ENCODE measurements at regions not wholly inside any gene's neighbourhood (a gene's known extent, or its start where the extent isn't known, plus 50 kb on each side); places are given as distances from the start of the nearest gene placed in this dataset.

DNA sequence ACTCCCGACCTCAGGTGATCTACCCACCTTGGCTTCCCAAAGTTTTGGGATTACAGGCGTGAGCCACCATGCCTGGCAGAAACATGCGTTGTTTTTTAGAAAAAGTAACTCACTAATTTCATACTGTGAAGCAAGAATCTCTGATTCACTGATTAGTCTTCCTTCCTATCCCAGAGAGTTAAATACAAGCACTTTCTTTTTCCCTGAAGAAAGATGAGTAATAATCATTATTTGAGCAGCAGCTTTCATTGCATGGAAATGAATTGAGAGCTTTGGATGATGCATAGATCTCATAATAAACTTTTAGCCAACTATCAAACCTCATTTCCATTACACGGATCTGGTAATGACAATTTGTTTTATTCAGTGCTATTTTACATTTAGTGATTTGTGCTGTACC, 892.5 kb upstream of the EYS start:
- TF ChIP-seq, protein P1, sequence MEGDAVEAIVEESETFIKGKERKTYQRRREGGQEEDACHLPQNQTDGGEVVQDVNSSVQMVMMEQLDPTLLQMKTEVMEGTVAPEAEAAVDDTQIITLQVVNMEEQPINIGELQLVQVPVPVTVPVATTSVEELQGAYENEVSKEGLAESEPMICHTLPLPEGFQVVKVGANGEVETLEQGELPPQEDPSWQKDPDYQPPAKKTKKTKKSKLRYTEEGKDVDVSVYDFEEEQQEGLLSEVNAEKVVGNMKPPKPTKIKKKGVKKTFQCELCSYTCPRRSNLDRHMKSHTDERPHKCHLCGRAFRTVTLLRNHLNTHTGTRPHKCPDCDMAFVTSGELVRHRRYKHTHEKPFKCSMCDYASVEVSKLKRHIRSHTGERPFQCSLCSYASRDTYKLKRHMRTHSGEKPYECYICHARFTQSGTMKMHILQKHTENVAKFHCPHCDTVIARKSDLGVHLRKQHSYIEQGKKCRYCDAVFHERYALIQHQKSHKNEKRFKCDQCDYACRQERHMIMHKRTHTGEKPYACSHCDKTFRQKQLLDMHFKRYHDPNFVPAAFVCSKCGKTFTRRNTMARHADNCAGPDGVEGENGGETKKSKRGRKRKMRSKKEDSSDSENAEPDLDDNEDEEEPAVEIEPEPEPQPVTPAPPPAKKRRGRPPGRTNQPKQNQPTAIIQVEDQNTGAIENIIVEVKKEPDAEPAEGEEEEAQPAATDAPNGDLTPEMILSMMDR (conservative IDR thresholded peaks at IDR 0.05; ENCODE audit: low read depth, low read length) = no peak
- no peak for TF ChIP-seq EZH2 (IDR thresholded peaks at IDR 0.05; ENCODE audit: borderline replicate concordance, low read depth, low read length, poor library complexity, severe bottlenecking)

All from A673 (cell line).